Right atrium auricular region (tissue), 2 donors: ENCODE measurements at regions not wholly inside any gene's neighbourhood (a gene's known extent, or its start where the extent isn't known, plus 50 kb on each side); places are given as distances from the start of the nearest gene placed in this dataset.
A peak's percentile ranks its signal among the peaks of the same experiment; 100 is the strongest.

ENCODE experiments used
- DNase-seq: peaks from one replicate; pipeline ENCODE4 v3.0.0-alpha.2; 2019; ENCODE audit warnings: low spot score
- H3K27ac ChIP-seq, 2 donors: fragments of 200-600 bp; sonication (generic); 1 replicate in 1 of 2; 2 replicates in 1 of 2; pipeline ENCODE4 v1.5.1; 2016 to 2019
- H3K27me3 ChIP-seq, 2 donors: fragments of 200-600 bp; sonication (generic); one replicate each; pipeline versions ENCODE4 v1.5.1 to v1.6.0; 2017 to 2019
- H3K36me3 ChIP-seq: fragments of 200-600 bp; sonication (generic); one replicate; pipeline ENCODE4 v1.5.1; 2016
- H3K4me1 ChIP-seq, 2 donors: fragments of 200-600 bp; sonication (generic); one replicate each; pipeline versions ENCODE4 v1.5.1 to v1.6.0; 2017 to 2019
- H3K4me3 ChIP-seq, 2 donors: fragments of 200-600 bp; sonication (generic); 1 replicate in 1 of 2; 2 replicates in 1 of 2; pipeline ENCODE4 v1.5.1; 2017 to 2019; ENCODE audit warnings: mild to moderate bottlenecking in 1 of 2, moderate library complexity in 1 of 2
- H3K9me3 ChIP-seq, 2 donors: fragments of 200-600 bp; sonication (generic); one replicate each; pipeline ENCODE4 v1.5.1; 2019
- CTCF ChIP-seq, 2 donors: fragments of 200-600 bp; sonication (generic); IDR thresholded peaks; one replicate each; pipeline ENCODE4 v1.5.1; 2019; ENCODE audit warnings: antibody characterized with exemption in 2 of 2

GRCh38 chr4:123976285-123976684, 579.7 kb downstream of the SPRY1 start:
- no peak overlapping the region for H3K4me3 ChIP-seq
- no peaks in the 10 kb centered on the region for H3K4me1 ChIP-seq
- no peak for DNase-seq
- TF ChIP-seq CTCF (IDR thresholded peaks at IDR 0.05), result no peak
- H3K9me3 ChIP-seq, result peaks cover 0 to 14% of the 10 kb centered on the region in 2 donors
- no peaks in the 10 kb centered on the region for H3K36me3 ChIP-seq
- H3K27me3 ChIP-seq, result no peaks in the 10 kb centered on the region
- H3K27ac ChIP-seq, result peak overlapping the region in 1 of 2 donors; percentile 44

GRCh38 chr4:123976819-123977218, 580.2 kb downstream of the SPRY1 start:
- no peaks in the 10 kb centered on the region for H3K4me1 ChIP-seq
- H3K27me3 ChIP-seq, result no peaks in the 10 kb centered on the region
- no peak for DNase-seq
- no peak overlapping the region for H3K4me3 ChIP-seq
- no peak overlapping the region for H3K27ac ChIP-seq
- H3K9me3 ChIP-seq, result peaks cover 0 to 14% of the 10 kb centered on the region in 2 donors
- no peaks in the 10 kb centered on the region for H3K36me3 ChIP-seq
- TF ChIP-seq CTCF (IDR thresholded peaks at IDR 0.05), result no peak

GRCh38 chr4:123977641-123978081, 581.1 kb downstream of the SPRY1 start:
- H3K36me3 ChIP-seq, result no peaks in the 10 kb centered on the region
- H3K4me1 ChIP-seq, result no peaks in the 10 kb centered on the region
- no peaks in the 10 kb centered on the region for H3K27me3 ChIP-seq
- no peak for TF ChIP-seq CTCF (IDR thresholded peaks at IDR 0.05)
- no peak overlapping the region for H3K4me3 ChIP-seq
- DNase-seq, result no peak
- H3K27ac ChIP-seq, result no peak overlapping the region
- peaks cover 0 to 15% of the 10 kb centered on the region in 2 donors for H3K9me3 ChIP-seq

GRCh38 chr4:123978637-123979036, 582.0 kb downstream of the SPRY1 start:
- H3K4me1 ChIP-seq, result no peaks in the 10 kb centered on the region
- no peak for TF ChIP-seq CTCF (IDR thresholded peaks at IDR 0.05)
- no peaks in the 10 kb centered on the region for H3K36me3 ChIP-seq
- peaks cover 0 to 19% of the 10 kb centered on the region in 2 donors for H3K9me3 ChIP-seq
- DNase-seq, result no peak
- H3K4me3 ChIP-seq, result no peak overlapping the region
- no peaks in the 10 kb centered on the region for H3K27me3 ChIP-seq
- no peak overlapping the region for H3K27ac ChIP-seq

GRCh38 chr4:123980736-123981300, 584.2 kb downstream of the SPRY1 start:
- Histone ChIP-seq H3K36me3 (no peaks in the 10 kb centered on the region), H3K4me1 (peaks cover 0 to 5% of the 10 kb centered on the region in 2 donors), H3K27me3 (no peaks in the 10 kb centered on the region), H3K4me3 (no peak overlapping the region), H3K9me3 (peaks cover 0 to 19% of the 10 kb centered on the region in 2 donors), H3K27ac (no peak overlapping the region)
- DNase-seq, result no peak
- TF ChIP-seq CTCF (IDR thresholded peaks at IDR 0.05), result no peak

GRCh38 chr4:123984886-123985285, 588.3 kb downstream of the SPRY1 start:
- peak; percentile 65 for DNase-seq
- no peak overlapping the region for H3K4me3 ChIP-seq
- H3K9me3 ChIP-seq, result peaks cover 0 to 5% of the 10 kb centered on the region in 2 donors
- H3K4me1 ChIP-seq, result peaks cover 0 to 13% of the 10 kb centered on the region in 2 donors
- no peak for TF ChIP-seq CTCF (IDR thresholded peaks at IDR 0.05)
- peak overlapping the region; percentile 43 to 79 for H3K27ac ChIP-seq
- H3K36me3 ChIP-seq, result no peaks in the 10 kb centered on the region
- no peaks in the 10 kb centered on the region for H3K27me3 ChIP-seq
